CD14-positive monocyte (primary cell): ENCODE measurements at regions not wholly inside any gene's neighbourhood (a gene's known extent, or its start where the extent isn't known, plus 50 kb on each side); places are given as distances from the start of the nearest gene placed in this dataset.

Experiments
- DNase-seq, 3 donors: peaks; one replicate each; pipeline ENCODE4 v3.0.0-alpha.2; 2011 to 2022
- H2AFZ ChIP-seq: 2 replicates; pipeline ENCODE4 v1.6.0; 2012; ENCODE audit warnings: mild to moderate bottlenecking, low read depth, low read length, inconsistent platforms; ENCODE audit not compliant: insufficient read depth, poor library complexity, severe bottlenecking
- H3K27ac ChIP-seq, 2 donors: 1 replicate in 1 of 2; 2 replicates in 1 of 2; pipeline ENCODE4 v1.5.1; 2012 to 2013; ENCODE audit warnings: low read length in 2 of 2, control low read depth in 1 of 2, inconsistent platforms in 1 of 2, low read depth in 1 of 2, mild to moderate bottlenecking in 1 of 2
- H3K27me3 ChIP-seq, 2 donors: one replicate each; pipeline versions ENCODE4 v1.6.0 to v1.6.1; 2011 to 2013; ENCODE audit warnings: low read length in 2 of 2; ENCODE audit not compliant: control insufficient read depth in 2 of 2, insufficient read depth in 2 of 2
- H3K36me3 ChIP-seq, 2 donors: replicated peaks in 1 of 2; 1 replicate in 1 of 2; 2 replicates in 1 of 2; pipeline versions ENCODE4 v1.5.1 to v1.6.1; 2012 to 2013; ENCODE audit warnings: low read length in 2 of 2, control low read depth in 1 of 2, inconsistent platforms in 1 of 2, mild to moderate bottlenecking in 1 of 2; ENCODE audit not compliant: insufficient read depth in 2 of 2, control insufficient read depth in 1 of 2
- H3K4me1 ChIP-seq, 2 donors: 1 replicate in 1 of 2; 2 replicates in 1 of 2; pipeline versions ENCODE4 v1.5.1 to v1.6.1; 2012 to 2013; ENCODE audit warnings: low read length in 2 of 2, control low read depth in 1 of 2, inconsistent platforms in 1 of 2, mild to moderate bottlenecking in 1 of 2, moderate library complexity in 1 of 2; ENCODE audit not compliant: insufficient read depth in 2 of 2, control insufficient read depth in 1 of 2
- H3K4me2 ChIP-seq: replicated peaks from 2 replicates; pipeline ENCODE3; 2012; ENCODE audit warnings: low read length, moderate library complexity, mild to moderate bottlenecking; ENCODE audit not compliant: poor library complexity, severe bottlenecking; ENCODE audit errors: extremely low read depth
- H3K4me3 ChIP-seq, 3 experiments: fragments of 200-600 bp in 1 of 3; sonication (generic) in 1 of 3; replicated peaks in 1 of 3; 1 replicate in 2 of 3; 2 replicates in 1 of 3; pipeline ENCODE4 v1.5.1; 2011 to 2013; ENCODE audit warnings: low read length in 3 of 3, mild to moderate bottlenecking in 3 of 3, control low read depth in 2 of 3, low read depth in 2 of 3, inconsistent platforms in 1 of 3, moderate library complexity in 1 of 3
- H3K79me2 ChIP-seq: 2 replicates; pipeline ENCODE4 v1.6.0; 2012; ENCODE audit warnings: mild to moderate bottlenecking, control low read depth, inconsistent platforms, low read length, moderate library complexity; ENCODE audit not compliant: insufficient read depth
- H3K9ac ChIP-seq: 2 replicates; pipeline ENCODE4 v1.6.0; 2017; ENCODE audit warnings: low read length, mild to moderate bottlenecking; ENCODE audit not compliant: insufficient read depth, poor library complexity, severe bottlenecking
- H3K9me3 ChIP-seq, 2 donors: replicated peaks in 1 of 2; 1 replicate in 1 of 2; 2 replicates in 1 of 2; pipeline versions ENCODE4 v1.5.1 to v1.6.1; 2012 to 2013; ENCODE audit warnings: low read length in 2 of 2, control low read depth in 1 of 2; ENCODE audit not compliant: control insufficient read depth in 1 of 2, insufficient read depth in 1 of 2
- H4K20me1 ChIP-seq: 2 replicates; pipeline ENCODE4 v1.6.0; 2012; ENCODE audit warnings: mild to moderate bottlenecking, low read length, control low read depth, moderate library complexity; ENCODE audit not compliant: insufficient read depth
- H3K27ac Mint-ChIP-seq, 7 donors: one replicate each; pipeline ENCODE4 v1.8.0; 2020; ENCODE audit warnings: mild to moderate bottlenecking in 7 of 7, mixed read lengths in 7 of 7, moderate library complexity in 6 of 7, inconsistent platforms in 2 of 7
- H3K27me3 Mint-ChIP-seq, 3 donors: one replicate each; pipeline ENCODE4 v1.8.0; 2021 to 2022; ENCODE audit warnings: low read depth in 3 of 3, mild to moderate bottlenecking in 3 of 3, mixed read lengths in 3 of 3, moderate library complexity in 3 of 3, inconsistent platforms in 1 of 3
- H3K36me3 Mint-ChIP-seq, 2 donors: one replicate each; pipeline ENCODE4 v1.8.0; 2020; ENCODE audit warnings: mixed read lengths in 2 of 2, inconsistent platforms in 1 of 2, mild to moderate bottlenecking in 1 of 2
- H3K4me1 Mint-ChIP-seq: one replicate; pipeline ENCODE4 v1.8.0; 2020; ENCODE audit warnings: mild to moderate bottlenecking, mixed read lengths
- H3K4me3 Mint-ChIP-seq, 2 donors: one replicate each; pipeline ENCODE4 v1.8.0; 2020; ENCODE audit warnings: mild to moderate bottlenecking in 2 of 2, mixed read lengths in 2 of 2, moderate library complexity in 1 of 2
- H3K9me3 Mint-ChIP-seq, 7 donors: one replicate each; pipeline ENCODE4 v1.8.0; 2020 to 2022; ENCODE audit warnings: mixed read lengths in 7 of 7, mild to moderate bottlenecking in 6 of 7, moderate library complexity in 6 of 7, inconsistent platforms in 2 of 7
- WGBS: methylation state at CpG from one replicate; pipeline ENCODE4 v1.1.5; 2013; ENCODE audit warnings: missing lambda C conversion rate; ENCODE audit not compliant: insufficient coverage; 5-methylcytosine and 5-hydroxymethylcytosine counted together
- intact Hi-C, 2 donors: fragments of 100-400 bp; cut with micrococcal nuclease; formaldehyde crosslinking; loops; one replicate each; pipeline versions ENCODE4 v1.15.0 to v1.15.1; 2023
- TF ChIP-seq, protein P1 (sequence below): fragments of 200-600 bp; IDR thresholded peaks from one replicate; pipeline ENCODE4 v1.8.0; 2022; ENCODE audit warnings: antibody characterized with exemption, mild to moderate bottlenecking

DNA sequence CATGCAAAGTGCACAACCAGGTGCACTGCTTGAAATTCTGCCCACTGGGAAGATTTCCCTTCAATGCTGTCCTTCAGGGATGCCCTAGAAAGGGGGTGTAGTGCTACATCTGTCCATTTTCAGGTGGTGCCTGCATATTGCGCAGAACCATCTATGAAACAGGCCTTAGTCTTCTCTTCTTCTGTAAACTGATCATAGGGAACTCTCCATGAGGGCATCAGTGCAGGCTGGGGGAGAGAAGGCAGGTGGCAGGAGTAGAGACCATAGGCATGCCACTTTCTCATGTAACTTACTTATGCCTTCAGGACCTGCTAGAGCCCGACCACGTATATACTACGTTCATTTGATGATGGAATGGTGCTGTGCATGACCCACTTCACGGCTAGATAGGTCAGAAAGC is 912.1 kb downstream of the SLC4A3 start:
- no peaks in the 10 kb centered on the region for H3K27me3 Mint-ChIP-seq
- H3K4me1 Mint-ChIP-seq, result no peaks in the 10 kb centered on the region
- no peak overlapping the region for H3K27ac Mint-ChIP-seq

DNA sequence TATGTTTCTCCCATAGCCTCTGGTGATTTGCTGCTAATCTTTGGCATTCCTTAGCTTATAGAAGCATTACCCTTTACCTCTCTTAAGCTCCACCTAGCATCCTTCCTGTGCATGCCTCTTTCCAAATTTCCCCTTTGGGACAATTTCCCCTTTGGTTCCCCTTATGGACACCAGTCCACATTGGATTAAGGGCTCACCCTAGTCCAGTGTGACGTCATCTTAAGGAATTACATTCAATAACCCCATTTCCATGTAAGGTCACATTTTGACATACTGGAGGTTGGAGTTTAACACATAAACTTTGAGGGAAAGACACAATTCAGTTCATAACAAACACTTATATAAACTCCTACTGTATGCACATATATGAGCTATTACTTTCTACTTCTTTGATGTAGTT is 916.6 kb downstream of the SLC4A3 start:
- no peaks in the 10 kb centered on the region for H3K27me3 ChIP-seq
- TF ChIP-seq, protein P1, sequence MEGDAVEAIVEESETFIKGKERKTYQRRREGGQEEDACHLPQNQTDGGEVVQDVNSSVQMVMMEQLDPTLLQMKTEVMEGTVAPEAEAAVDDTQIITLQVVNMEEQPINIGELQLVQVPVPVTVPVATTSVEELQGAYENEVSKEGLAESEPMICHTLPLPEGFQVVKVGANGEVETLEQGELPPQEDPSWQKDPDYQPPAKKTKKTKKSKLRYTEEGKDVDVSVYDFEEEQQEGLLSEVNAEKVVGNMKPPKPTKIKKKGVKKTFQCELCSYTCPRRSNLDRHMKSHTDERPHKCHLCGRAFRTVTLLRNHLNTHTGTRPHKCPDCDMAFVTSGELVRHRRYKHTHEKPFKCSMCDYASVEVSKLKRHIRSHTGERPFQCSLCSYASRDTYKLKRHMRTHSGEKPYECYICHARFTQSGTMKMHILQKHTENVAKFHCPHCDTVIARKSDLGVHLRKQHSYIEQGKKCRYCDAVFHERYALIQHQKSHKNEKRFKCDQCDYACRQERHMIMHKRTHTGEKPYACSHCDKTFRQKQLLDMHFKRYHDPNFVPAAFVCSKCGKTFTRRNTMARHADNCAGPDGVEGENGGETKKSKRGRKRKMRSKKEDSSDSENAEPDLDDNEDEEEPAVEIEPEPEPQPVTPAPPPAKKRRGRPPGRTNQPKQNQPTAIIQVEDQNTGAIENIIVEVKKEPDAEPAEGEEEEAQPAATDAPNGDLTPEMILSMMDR, result no peak
- H3K4me2 ChIP-seq, result no peak overlapping the region
- Mint-ChIP-seq H3K36me3 (no peaks in the 10 kb centered on the region), H3K4me3 (no peak overlapping the region), H3K27ac (no peak overlapping the region), H3K27me3 (no peaks in the 10 kb centered on the region), H3K9me3 (peaks cover 2 to 12% (median 5%) of the 10 kb centered on the region in 7 donors), H3K4me1 (no peaks in the 10 kb centered on the region)
- H3K4me1 ChIP-seq, result no peaks in the 10 kb centered on the region
- H2AFZ ChIP-seq, result no peak overlapping the region
- intact Hi-C loops, result no loop called here
- no peak overlapping the region for H3K4me3 ChIP-seq
- DNase-seq, result no peak
- H3K9me3 ChIP-seq, result peaks cover 5 to 7% of the 10 kb centered on the region in 2 donors
- no peaks in the 10 kb centered on the region for H3K79me2 ChIP-seq
- no peaks in the 10 kb centered on the region for H3K36me3 ChIP-seq
- no peak overlapping the region for H3K27ac ChIP-seq
- H4K20me1 ChIP-seq, result no peaks in the 10 kb centered on the region
- no peak overlapping the region for H3K9ac ChIP-seq
- no CpG with 5 or more reads among the region's 1 CpG for WGBS

More for the DNA sequence above, 912.1 kb downstream of the SLC4A3 start:
- TF ChIP-seq, protein P1, result no peak
- Histone ChIP-seq H2AFZ (no peak overlapping the region), H3K27me3 (no peaks in the 10 kb centered on the region), H3K4me3 (no peak overlapping the region), H3K9ac (no peak overlapping the region), H3K4me2 (no peak overlapping the region), H3K36me3 (no peaks in the 10 kb centered on the region), H4K20me1 (no peaks in the 10 kb centered on the region), H3K4me1 (no peaks in the 10 kb centered on the region), H3K27ac (no peak overlapping the region), H3K9me3 (peaks cover 13 to 15% of the 10 kb centered on the region in 2 donors), H3K79me2 (no peaks in the 10 kb centered on the region)
- peaks cover 2 to 20% (median 7%) of the 10 kb centered on the region in 7 donors for H3K9me3 Mint-ChIP-seq
- WGBS, result 63% methylated on average over 4 of the region's 5 CpGs
- intact Hi-C loops, result no loop called here
- no peak overlapping the region for H3K4me3 Mint-ChIP-seq
- DNase-seq, result no peak
- H3K36me3 Mint-ChIP-seq, result no peaks in the 10 kb centered on the region
